Tibial nerve (tissue), 4 donors: ENCODE measurements at regions not wholly inside any gene's neighbourhood (a gene's known extent, or its start where the extent isn't known, plus 50 kb on each side); places are given as distances from the start of the nearest gene placed in this dataset.

Source experiments
- EP300 ChIP-seq, 2 donors: sonication (generic); formaldehyde crosslinking; IDR thresholded peaks; one replicate each; pipeline ENCODE4 v1.6.1; 2017; ENCODE audit warnings: antibody characterized with exemption in 2 of 2, mild to moderate bottlenecking in 1 of 2
- POLR2A ChIP-seq, 2 donors: fragments of 450-650 bp; IDR thresholded peaks; one replicate each; pipeline ENCODE4 v1.6.1; 2017; ENCODE audit warnings: antibody characterized with exemption in 2 of 2, mild to moderate bottlenecking in 2 of 2, moderate library complexity in 2 of 2
- TF ChIP-seq, protein P1 (sequence below), 5 experiments: fragments of 200-600 bp in 3 of 5; fragments of 450-650 bp in 2 of 5; sonication (generic) in 3 of 5; IDR thresholded peaks; one replicate each; pipeline ENCODE4 v1.5.1; 2016 to 2019; ENCODE audit warnings: antibody characterized with exemption in 5 of 5, mild to moderate bottlenecking in 3 of 5, moderate library complexity in 2 of 5

DNA sequence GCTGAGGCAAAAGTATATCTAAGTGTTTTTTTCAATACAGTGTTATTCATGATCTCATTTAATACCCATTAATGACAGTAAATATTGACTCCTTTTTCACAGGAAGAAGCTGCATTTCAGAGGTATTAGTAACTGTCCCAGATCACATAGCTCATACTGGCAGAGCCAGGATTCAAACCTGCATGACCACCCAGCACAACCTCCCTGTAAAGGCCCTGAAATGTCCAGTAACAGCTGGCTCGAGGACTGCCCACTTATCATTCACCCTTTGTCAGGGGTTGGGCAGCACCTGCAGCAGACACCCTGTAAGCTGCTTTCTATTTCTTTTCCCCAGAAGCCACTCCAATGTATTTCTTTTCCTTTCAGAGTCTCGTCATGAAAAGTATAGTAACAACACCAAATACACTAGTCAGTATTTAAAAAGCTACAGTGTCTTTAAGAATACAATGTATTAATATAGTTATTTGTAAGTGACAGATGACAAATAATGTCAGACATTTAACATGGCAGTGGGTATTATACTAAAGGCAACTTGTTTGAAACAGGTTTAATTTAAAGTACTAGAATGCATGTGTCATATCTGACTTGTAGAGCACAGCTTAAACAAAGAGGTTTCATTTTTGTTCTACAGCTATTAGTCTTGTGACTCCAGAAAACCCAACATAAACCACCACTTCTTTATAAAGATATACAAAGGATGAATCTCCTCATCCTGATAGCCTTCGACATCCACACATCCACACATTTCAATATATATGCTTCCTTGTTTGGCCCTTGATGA, 841.6 kb upstream of the GJE1 start:
- TF ChIP-seq, protein P1, sequence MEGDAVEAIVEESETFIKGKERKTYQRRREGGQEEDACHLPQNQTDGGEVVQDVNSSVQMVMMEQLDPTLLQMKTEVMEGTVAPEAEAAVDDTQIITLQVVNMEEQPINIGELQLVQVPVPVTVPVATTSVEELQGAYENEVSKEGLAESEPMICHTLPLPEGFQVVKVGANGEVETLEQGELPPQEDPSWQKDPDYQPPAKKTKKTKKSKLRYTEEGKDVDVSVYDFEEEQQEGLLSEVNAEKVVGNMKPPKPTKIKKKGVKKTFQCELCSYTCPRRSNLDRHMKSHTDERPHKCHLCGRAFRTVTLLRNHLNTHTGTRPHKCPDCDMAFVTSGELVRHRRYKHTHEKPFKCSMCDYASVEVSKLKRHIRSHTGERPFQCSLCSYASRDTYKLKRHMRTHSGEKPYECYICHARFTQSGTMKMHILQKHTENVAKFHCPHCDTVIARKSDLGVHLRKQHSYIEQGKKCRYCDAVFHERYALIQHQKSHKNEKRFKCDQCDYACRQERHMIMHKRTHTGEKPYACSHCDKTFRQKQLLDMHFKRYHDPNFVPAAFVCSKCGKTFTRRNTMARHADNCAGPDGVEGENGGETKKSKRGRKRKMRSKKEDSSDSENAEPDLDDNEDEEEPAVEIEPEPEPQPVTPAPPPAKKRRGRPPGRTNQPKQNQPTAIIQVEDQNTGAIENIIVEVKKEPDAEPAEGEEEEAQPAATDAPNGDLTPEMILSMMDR (IDR thresholded peaks at IDR 0.05) = no peak
- TF ChIP-seq POLR2A (IDR thresholded peaks at IDR 0.05) = no peak
- TF ChIP-seq EP300 (IDR thresholded peaks at IDR 0.05) = no peak
